Fibroblast of lung (primary cell): ENCODE measurements at regions not wholly inside any gene's neighbourhood (a gene's known extent, or its start where the extent isn't known, plus 50 kb on each side); places are given as distances from the start of the nearest gene placed in this dataset.

Experiments
- CTCF ChIP-seq, 2 donors: IDR thresholded peaks in 1 of 2; conservative IDR thresholded peaks in 1 of 2; 1 replicate in 1 of 2; 2 replicates in 1 of 2; pipeline ENCODE4 v1.5.1; 2011 to 2012; ENCODE audit warnings: low read length in 2 of 2, control low read depth in 1 of 2, inconsistent platforms in 1 of 2, low read depth in 1 of 2, mild to moderate bottlenecking in 1 of 2
- EZH2 ChIP-seq: IDR thresholded peaks from 2 replicates; pipeline ENCODE4 v1.5.1; 2012; ENCODE audit warnings: low read length, control low read depth, mild to moderate bottlenecking; ENCODE audit errors: missing control alignments

GRCh38 chr9:106502930-106503329 is 360.0 kb upstream of the ZNF462 start:
- TF ChIP-seq EZH2 (no peak), CTCF (conservative IDR thresholded peaks at IDR 0.05 in 1 of 2, IDR thresholded peaks at IDR 0.05 in 1 of 2; ENCODE audit: low read depth in 1 of 2, low read length in 2 of 2) (no peak)
